Cardiac fibroblast (primary cell): ENCODE measurements at regions not wholly inside any gene's neighbourhood (a gene's known extent, or its start where the extent isn't known, plus 50 kb on each side); places are given as distances from the start of the nearest gene placed in this dataset.

ENCODE experiments used
- DNase-seq, 2 donors: peaks; one replicate each; pipeline versions ENCODE4 v3.0.0 to v3.0.0-alpha.2; 2010; ENCODE audit warnings: low read depth in 2 of 2
- H3K4me3 ChIP-seq, 2 donors: replicated peaks in 1 of 2; 1 replicate in 1 of 2; 2 replicates in 1 of 2; pipeline ENCODE4 v1.5.1; 2011; ENCODE audit warnings: low read depth in 2 of 2, low read length in 2 of 2, mild to moderate bottlenecking in 2 of 2, moderate library complexity in 1 of 2
- TF ChIP-seq, protein P1 (sequence below): IDR thresholded peaks from one replicate; pipeline ENCODE4 v1.5.1; 2011; ENCODE audit warnings: low read depth, mild to moderate bottlenecking, low read length, inconsistent platforms

DNA sequence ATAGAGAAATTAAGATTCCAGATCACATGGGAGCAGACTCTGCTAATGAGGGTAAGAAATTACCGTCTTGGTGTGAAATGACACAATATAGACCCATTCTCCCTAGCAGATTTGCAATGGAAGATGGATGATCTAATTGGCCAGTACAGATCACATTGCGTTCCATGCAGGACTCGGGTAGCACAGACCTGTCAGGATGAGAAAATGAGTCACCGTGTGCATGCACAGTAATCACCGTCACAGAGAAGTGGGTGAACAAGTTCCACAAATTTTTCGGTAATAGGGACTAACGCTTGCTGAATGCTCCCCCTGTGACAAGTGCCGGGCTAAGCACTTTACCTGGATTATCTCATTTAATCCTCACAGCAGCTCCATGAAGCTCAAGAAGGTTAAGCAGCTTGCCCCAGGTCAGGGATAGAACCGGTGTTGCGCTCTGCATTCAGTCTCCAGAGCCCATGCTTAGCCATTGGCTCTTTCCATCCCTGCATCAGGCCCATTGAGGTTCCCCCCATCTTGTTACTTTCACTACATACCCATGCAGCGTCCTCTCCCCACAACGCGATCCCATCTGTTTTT lies 375.6 kb downstream of the FBXW7 start:
- no peak for DNase-seq
- H3K4me3 ChIP-seq: no peak overlapping the region
- TF ChIP-seq, protein P1, sequence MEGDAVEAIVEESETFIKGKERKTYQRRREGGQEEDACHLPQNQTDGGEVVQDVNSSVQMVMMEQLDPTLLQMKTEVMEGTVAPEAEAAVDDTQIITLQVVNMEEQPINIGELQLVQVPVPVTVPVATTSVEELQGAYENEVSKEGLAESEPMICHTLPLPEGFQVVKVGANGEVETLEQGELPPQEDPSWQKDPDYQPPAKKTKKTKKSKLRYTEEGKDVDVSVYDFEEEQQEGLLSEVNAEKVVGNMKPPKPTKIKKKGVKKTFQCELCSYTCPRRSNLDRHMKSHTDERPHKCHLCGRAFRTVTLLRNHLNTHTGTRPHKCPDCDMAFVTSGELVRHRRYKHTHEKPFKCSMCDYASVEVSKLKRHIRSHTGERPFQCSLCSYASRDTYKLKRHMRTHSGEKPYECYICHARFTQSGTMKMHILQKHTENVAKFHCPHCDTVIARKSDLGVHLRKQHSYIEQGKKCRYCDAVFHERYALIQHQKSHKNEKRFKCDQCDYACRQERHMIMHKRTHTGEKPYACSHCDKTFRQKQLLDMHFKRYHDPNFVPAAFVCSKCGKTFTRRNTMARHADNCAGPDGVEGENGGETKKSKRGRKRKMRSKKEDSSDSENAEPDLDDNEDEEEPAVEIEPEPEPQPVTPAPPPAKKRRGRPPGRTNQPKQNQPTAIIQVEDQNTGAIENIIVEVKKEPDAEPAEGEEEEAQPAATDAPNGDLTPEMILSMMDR: no peak

DNA sequence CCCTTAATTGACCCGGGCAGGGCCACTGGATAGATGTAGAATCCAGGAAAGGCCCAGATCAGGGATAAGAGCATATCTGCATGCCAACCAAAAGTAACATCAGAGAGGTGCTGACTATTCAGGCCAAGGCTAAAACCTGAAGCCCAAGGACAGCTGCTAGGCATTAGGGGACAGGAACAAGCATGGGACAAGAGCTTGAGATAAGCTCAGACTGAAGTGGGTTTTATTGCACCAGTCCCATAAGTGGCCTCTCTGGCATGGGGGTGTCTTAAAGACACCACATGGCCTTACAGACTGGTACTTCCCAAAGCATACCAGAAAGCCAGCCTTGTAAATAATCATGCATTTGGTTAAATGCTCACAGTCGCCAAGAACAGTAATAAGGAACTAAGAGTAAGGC lies 376.1 kb downstream of the FBXW7 start:
- DNase-seq: no peak
- TF ChIP-seq, protein P1: no peak
- H3K4me3 ChIP-seq: no peak overlapping the region

DNA sequence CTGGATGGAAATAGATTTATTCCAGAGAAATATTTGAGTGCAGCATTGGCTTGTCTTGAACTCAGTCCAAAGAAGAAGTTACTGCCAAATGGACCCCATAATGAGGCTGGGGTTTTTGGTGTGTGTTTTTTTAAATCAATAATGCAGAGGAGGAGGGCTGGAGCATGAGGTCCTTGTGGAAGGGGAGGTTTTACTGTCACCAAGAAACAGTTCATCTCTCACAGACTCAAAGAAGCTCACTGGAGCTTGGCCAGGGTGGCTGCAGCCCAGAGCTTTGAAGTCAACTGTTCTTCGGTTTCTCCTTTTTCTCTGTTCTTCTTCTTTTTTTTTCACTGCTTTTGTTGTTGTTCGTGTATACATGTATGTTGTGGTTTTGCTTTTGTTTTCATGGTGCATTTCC lies 377.7 kb downstream of the FBXW7 start:
- TF ChIP-seq, protein P1: no peak
- no peak overlapping the region for H3K4me3 ChIP-seq
- no peak for DNase-seq

DNA sequence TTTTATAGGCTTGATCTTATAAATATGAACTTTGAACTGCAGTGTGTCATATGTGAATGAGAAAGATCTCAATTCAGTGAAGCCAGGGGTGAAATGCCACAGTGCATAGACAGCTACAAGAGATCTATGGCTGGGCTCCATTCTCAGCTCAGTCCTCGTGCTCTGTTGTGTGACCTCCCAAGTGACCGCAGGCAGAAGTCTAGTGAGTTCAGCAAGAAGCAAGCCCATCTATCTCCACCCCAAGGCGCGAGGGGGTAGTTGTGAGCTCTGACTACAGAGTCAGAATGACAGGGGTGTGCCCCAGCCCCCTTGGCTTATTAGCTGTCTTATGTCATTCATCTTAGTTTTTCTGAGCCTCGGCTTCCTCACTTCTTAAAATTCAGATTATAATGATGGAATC lies 378.3 kb downstream of the FBXW7 start:
- DNase-seq: no peak
- TF ChIP-seq, protein P1: no peak
- H3K4me3 ChIP-seq: no peak overlapping the region

DNA sequence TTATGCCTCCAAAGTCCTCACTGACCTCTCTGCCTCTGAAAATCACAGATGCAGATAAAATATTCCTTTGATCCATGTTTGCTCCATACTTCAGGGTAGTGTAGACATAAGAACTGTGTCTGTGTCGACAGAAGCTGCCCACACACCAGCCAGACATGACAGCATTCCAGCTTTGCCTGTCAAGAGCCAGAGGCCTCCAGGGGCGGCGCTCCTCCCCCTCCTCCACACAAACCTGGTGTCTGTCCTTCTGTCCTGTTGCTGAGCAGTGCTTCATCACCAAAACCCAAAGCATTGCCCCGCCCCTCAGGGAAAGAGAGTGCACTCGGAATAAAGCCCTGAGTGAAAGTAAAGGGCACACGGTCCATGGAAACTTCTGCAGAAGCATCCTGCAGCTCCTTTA lies 379.4 kb downstream of the FBXW7 start:
- DNase-seq: no peak
- H3K4me3 ChIP-seq: no peak overlapping the region
- TF ChIP-seq, protein P1: no peak

DNA sequence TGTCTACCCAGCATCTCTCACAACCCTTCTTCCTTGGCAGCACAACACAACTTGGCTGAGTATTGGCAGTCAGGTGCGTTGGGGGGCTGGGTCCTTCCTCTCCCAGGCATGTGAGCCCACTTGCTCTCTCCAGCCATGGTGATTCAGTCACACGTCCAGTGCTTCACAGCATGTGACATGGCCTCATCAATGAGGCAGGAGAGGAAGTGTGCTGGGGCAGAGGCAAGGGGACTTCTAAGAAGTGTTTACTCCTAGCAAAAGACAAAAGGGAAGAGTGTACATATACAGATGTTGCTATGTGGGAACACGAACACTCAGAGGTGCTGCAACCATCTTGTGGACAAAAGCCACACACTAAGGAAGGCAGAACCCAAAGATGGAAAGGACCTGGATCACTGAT lies 380.8 kb downstream of the FBXW7 start:
- no peak for DNase-seq
- TF ChIP-seq, protein P1: no peak
- H3K4me3 ChIP-seq: no peak overlapping the region

DNA sequence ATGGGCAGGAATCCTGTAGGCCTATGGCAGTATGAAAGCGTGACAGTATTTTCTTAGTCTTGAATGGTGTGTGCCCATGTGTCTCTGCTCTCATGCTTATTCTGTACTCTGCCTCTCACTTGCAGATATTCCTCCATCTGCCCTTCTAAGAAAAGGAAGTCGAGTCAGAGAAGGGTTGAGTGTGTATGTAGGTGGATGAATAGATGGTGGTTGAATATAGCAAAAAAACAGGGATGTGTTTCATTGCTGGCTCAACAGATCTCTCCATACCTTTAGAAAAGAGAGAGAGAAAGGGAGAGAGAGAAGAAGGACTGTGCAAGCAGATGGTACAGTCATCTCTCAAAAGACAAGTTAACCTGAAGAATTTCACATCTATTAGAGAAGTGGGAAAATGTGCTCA lies 381.5 kb downstream of the FBXW7 start:
- no peak for DNase-seq
- H3K4me3 ChIP-seq: no peak overlapping the region
- TF ChIP-seq, protein P1: no peak
